GM19455 (cell line): ENCODE measurements at regions not wholly inside any gene's neighbourhood (a gene's known extent, or its start where the extent isn't known, plus 50 kb on each side); places are given as distances from the start of the nearest gene placed in this dataset.
A peak's percentile ranks its signal among the peaks of the same experiment; 100 is the strongest.

Source experiments
- ATAC-seq: cut with Tn5 transposase; IDR thresholded peaks from one replicate; pipeline ENCODE4 v1.9.1; 2021; ENCODE audit not compliant: unreplicated experiment

DNA sequence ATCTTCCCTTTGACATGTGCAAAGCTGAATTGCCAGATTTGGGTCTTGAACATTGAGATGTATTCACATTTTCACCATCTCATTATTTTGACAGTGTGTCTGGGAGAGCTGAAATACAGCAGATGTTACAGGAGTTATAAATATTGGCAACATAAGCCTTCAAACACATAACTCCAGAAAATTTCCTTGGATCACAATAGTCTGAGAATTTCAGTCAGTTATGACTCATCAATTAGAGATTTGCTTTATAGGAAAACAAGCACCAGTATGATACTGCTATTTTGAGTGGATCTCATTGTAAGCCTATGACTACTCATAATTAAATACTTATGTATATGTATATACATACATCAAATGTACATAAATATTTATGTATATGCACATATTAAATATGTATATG is 1171.8 kb downstream of the AMY1C start:
- no peak for ATAC-seq

DNA sequence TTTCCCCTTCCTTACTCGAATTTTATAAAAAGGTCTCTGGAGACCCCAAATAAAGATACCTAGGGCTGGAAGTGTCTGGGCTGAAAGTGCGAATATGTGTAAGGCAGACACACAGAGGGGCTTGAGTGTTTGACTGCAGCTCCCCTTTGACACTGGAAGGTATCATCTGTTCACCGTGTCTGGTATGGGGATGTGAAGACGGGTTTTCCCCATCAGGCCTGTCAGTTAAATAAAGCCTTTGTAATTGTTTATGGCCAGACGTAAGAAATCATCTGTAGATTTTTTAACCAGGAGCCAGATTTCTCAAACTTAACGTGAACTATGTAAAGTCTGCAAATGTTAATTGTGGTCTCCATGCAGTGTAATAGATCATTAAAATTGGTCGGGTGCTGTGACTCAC is 1173.4 kb downstream of the AMY1C start:
- no peak for ATAC-seq

DNA sequence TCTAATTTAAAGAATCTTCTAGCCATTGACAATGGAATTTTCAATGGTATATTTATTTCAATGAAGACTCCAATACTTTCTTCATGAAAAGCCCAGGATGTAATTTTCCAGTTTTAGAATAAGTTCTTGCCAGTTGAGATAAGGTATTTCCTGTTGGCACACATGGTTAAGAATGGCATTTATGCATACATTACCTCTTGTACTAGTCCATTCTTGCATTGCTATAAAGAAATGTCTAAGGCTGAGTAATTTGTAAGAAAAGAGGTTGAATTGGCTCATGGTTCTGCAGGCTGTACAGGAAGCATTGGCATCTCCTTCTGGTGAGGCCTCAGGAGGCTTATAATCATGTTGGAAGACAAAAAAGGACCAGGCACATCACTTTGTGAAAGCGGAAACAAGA is 1179.6 kb downstream of the AMY1C start:
- ATAC-seq = no peak

DNA sequence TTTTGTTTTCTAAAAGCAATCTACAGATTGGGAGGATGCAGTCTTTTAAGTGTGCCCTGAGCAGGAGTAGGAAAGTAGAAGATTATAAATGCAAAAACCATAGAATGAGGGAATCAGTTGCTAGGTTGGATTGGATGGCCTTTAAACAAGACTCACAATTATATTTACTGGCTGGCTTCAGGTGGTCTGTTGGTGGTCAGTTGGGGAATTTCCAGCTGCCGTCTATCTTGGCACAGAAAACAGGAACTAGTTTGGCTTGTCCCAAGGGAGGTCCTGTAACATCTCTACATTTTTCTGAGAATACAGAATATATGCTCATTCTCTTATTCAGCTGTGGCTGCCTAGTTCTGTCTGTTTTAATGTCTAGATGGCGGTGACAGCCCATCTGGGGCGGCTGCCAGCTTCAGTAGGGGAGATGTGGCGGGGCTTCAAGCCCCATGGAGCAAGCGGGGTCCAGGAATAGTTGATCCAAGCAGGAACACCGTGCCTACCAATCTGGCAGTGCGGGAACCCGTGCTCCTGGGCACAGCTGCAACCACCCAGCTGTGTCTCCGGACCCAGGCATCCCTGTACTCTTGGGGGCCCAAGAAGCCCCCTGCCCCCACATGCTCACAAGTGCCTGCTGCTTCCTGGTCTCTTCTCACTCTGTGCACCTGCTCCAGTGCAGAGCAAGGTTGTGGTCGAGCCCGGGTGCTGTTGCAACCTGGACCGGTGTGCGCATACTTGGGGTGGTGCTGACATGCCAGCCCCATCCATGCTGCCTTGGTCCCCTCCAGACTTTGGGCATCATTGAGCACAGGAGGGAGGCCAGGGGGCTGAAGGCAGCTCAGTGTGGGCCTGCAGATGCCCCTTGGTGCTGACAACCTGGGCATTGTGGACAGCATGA is 1182.6 kb downstream of the AMY1C start:
- no peak for ATAC-seq

DNA sequence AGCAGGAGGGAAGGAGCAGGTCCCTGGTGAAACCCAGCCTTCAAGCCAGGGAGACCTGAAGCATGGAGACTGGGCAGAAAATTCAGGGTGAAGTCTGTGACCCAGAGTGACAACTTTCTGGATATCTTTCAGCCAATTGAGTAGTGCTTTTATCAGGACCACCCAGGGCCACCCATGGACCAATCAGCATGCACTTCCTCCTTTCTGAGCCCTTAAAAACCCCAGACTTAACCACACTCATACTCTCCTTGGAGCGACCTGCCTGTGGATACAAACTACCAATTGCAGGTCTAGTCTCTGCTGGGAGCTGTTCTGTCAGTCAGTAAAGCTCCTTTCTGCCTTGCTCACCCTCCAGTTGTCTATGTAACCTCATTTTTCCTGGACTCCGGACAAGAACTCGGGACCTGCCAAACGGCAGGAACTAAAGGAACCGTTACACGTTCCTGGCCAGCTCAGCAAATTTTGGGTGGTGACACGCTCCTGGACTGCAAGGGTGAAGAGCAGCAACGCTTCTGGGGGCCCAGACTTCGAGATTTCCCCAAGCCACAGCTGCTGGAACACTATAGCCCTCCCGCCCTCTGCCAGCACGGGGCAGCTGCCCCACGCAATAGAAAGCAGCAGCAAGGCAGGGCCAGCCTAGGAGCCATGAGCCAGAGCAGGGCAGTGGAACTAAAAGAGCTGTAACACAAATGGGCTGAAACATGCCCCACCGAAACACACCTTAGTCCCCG is 1183.4 kb downstream of the AMY1C start:
- ATAC-seq = no peak

DNA sequence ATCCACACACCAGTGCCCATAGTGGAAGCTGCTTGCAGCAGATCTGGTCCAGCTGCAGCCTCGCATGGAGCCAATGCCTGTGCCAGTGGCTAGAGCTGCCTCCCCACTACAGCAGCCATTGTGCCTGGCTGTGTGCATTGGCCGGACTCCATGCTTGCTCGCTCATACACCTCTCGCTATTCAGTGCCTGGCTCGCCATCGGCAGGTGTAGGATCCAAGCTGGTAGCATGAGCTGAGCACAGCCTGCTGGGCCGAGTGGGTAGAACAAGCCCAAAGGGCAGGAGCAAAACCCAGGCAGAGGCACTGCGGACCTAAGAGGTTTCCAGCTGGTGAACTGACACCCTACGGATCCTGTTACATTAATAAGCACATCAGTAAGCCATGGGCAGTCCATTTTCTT is 1184.1 kb downstream of the AMY1C start:
- ATAC-seq = no peak

DNA sequence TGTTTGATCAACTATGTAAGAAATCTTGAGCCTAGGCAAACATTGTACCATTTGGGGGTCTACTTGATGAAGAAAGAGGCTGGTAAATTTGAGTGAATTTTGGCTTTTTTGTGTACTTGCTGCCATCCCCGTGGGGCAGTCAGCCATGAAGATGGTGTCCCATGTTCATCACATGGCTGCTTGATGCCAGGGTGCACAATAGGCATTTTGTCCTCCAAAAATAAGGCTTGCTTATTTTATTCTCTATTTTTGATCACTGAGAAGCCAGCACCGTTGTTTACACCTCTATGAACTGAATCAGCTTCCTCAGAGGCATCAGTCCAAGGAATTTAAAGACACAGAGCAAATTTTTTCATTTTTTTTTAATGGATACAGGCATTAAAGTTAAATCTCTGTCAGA is 1195.7 kb downstream of the AMY1C start:
- no peak for ATAC-seq

DNA sequence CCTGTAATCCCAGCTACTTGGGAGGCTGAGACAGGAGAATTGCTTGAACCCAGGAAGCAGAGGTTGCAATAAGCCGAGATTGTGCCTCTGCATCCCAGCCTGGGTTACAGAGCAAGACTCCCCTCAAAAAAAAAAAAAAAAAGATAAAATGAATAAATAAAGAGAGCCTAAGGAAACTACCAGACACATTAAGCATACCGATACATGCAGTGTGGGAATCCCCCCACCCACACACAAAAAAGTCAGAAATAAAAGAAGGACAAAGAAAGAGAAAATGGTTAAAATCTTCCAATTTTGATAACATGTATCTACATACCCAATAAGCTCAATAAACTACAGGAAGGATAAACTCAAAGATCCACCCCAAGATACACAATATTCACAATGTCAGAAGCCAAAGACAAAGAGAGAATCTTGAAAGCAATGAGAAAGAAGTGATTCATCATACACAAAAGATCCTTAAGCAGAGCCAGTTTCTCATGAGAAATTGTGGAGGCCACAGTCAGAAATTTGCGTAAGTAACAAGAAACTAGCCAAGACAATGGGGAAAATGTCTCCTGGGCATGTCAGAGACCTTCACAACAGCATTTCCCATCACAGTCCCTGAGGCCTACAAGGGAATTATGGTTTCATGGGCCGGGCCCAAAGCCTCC is 1197.0 kb downstream of the AMY1C start:
- no peak for ATAC-seq

DNA sequence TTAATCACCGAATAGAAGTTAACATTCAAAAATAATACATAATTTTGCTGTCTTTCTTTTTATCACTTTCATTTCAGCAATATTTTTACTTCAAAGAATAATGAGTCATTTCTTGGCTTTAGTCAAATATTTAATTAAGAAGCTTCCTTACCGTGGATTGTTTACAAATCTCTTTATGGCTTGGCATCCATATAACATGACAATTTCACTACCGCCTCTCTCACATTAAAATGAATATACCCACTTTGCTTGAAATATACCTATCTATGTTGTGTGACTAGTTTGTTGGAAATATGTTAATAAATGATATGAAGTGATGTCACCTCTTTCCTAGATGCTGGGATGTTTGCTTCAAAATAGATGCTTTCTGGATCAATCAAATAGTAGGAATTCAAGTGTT is 1203.9 kb downstream of the AMY1C start:
- no peak for ATAC-seq

DNA sequence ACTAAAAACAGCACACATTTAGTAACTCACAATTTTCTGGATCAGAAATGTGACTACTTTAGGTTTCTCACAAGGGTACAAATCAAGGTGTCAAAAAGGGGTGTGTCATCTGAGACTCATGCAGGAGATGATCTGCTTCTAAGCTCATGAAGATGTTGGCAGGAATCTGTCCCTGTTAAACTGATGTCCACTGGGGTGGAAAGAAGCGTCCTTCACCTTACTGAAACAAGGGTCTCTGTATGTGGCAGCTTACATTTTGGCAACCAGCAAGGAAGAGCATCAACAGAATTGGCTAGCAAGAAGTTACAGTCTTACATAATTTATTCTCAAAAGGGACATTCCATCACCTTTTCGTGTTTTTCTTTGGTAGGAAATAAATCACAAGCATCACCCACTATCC is 1223.8 kb downstream of the AMY1C start:
- no peak for ATAC-seq

DNA sequence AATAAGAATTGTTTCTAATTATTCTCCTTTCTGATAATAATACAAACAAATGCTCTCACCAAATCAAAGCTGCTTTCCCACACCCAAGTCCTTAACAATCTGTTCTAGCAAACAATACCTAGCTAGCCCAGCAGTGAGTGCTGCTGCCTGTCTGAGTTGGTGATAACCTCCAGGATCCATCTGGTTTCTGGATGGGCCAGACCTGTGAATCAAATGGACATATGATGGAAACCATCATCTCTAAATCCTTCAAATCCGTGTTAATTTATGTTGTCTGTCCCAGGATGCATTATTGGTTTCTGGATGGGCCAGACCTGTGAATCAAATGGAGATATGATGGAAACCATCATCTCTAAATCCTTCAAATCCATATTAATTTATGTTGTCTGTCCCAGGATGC is 1230.0 kb downstream of the AMY1C start:
- ATAC-seq = no peak

DNA sequence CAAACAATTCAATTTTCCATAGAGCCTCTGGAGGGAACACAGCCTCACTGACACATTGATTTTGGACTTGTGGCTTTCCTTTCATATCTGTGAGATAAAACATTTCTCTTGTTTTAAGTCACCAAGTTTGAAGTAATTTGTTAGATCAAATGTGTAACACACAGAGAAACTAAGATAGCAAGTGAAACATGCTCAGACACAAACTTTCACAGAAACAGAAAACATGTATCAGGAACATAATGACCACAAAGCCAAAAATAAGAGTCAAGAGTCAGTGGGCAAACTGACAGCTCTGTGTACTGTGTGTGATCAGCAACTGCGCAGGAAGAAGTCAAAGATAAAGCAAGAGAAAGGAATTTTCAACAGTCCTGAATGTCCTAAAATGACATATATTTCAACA is 1237.5 kb downstream of the AMY1C start:
- ATAC-seq = peak; percentile 99

DNA sequence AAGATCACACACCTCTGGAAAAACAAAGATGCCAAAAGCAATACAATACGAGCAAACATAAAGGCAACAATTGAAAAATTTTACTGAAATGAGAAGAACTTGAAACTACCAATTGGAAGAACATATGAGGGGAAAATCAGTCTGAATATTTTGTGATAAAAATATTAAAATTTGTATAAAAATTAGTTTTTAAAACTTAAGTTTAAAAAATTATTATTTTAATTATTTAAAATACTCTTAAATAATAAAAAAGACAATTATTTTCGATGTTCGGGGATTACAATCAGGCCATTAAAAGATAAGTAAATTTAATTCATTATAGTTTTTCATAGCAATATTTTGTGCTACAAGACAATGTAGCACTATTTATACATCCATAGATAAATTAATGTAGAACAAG is 1239.3 kb downstream of the AMY1C start:
- ATAC-seq = no peak

DNA sequence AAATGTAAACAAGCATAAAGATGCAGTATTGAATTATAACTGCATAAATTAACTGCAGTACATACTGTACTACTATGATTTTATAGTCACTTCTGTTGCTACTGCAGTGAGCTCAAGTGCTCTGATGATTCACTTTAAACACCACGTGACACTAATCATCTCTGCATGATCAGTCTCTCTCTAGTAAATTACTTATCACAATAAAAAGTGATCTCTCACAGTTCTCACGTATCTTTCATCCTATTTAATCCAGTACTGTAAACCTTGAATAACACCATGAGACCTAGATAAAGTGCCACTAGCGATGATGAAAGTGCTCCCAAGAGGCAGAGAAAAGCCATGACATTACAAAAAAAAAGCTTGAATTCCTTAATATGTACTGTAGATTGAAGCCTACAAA is 1242.0 kb downstream of the AMY1C start:
- no peak for ATAC-seq

DNA sequence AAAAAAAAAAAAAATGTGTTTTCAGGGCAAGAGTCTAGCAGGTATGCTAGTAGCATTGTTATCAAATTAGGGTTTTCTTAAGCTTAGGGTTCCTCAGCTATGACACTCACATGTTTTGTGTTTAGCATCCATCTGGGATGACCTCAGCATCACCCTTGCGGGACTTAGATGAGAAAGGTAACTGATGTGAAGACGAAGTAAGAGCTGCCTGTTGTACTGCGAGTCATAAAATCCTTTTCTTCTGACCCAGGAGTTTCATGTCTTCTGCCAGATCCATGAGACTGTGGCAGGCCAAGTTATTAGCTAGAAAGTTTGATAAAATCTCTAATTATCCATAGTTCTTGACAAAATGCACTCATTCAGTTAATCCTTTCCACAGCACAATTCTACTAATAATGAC is 1251.1 kb downstream of the AMY1C start:
- ATAC-seq = no peak

DNA sequence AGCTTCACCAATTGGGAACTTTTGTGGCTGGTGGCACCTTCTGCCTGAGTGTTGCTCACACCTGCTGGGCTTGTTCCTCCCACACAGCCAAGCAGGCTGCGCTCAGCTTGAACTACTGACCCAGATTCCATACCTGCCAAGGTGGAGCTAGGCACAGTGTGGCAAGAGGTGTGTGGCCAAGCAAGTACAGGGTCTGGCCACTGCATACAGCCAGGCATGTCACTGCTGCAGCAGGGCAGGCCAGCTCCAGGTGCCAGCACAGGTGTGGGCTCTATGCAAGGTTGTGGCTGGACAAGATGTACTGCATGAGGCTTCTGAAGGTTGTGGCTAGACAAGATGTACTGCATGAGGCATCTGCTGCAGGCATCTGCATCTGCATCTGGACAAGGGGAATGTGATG is 1254.8 kb downstream of the AMY1C start:
- no peak for ATAC-seq

DNA sequence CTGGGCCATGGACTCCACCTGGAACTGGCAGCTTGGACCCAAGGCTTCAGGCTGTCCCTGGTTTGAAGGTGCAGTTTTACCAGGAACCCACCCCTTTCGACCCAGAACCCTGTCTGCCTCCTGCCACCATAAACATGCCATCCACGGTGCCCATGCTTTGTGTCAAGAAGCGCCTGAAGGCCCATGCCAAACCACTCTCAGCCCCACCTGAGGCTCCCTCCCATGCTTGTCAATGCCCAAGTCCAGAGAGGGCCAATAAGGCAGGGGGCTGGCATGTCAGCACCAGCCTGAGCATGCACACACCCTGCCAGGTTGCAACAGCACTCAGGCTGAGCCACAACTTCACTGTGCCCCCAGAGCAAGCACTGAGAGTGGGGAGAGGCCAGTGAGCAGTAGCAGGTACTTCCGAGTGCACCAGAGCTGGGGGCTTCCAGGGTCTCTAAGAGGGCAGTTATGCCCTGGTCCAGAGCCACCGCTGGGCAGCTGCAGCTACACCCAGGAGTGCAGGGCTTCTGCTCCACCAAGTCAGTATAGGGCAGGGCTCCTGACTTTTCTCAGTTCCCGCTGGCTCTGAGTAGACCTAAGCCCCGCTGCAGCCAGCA is 1256.0 kb downstream of the AMY1C start:
- ATAC-seq = no peak

DNA sequence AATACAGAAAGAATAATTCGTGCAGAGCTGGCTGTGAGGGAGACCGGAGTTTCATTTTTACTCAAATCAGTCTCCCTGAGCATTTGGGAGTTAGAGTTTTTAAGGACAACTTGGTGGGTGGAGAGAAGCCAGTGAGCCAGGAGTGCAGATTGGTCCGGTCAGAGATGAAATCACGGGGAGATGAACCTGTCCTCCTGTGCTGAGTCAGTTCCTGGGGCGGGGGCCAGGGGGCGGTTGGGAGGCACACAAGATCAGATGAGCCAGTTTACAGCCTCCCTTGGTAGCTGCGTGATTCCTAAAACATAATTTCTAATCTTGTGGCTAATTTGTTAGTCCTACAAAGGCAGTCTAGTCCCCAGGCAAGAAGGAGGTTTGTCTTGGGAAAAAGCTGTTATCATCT is 1267.9 kb downstream of the AMY1C start:
- no peak for ATAC-seq

DNA sequence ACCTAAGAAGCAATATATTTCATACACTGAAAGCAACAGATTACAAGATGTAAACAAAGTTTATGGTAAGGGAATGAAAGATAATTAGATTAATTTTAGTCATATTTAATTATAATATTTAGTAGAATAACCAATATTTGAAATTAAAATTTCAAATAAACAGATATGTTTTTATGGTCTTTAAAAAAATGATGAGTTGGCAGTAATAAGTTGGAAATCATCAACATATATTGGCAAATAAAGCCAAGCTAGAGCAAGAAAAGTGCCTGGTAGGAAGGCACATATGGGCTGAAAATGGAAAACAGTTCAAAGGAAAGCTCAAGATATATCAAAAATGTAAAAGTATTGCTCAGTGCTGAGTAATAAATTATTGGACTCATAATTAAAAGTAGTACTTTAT is 1274.0 kb downstream of the AMY1C start:
- no peak for ATAC-seq

DNA sequence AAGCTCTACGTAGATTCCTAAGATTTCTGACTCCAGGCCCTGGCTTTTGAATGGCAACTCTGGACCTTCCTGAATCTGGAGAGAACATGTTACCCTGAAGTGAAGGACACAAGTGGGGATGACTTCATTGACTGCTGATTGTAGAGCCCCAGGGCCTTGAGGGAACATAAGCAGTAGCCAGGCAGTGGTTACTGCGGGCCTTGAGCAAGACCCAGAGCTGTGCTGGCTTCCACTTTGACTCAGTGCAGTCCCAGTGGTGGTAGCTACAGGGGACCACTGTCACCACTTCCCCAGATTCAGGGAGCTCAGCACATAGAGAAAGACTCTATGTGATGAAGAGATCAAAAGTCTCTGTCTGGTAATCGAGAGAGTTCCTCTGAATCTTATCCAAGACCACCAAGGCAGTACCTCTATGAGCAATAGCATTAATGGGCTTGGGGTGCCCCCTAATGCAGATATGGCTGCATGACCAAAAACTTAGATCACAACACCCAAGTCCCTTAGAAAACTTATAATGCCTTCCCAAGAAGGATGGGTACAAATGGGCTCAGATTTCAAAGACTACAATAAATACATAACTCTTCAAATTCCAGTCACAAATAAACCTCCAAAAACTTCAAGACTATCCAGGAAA is 1278.3 kb downstream of the AMY1C start:
- no peak for ATAC-seq

DNA sequence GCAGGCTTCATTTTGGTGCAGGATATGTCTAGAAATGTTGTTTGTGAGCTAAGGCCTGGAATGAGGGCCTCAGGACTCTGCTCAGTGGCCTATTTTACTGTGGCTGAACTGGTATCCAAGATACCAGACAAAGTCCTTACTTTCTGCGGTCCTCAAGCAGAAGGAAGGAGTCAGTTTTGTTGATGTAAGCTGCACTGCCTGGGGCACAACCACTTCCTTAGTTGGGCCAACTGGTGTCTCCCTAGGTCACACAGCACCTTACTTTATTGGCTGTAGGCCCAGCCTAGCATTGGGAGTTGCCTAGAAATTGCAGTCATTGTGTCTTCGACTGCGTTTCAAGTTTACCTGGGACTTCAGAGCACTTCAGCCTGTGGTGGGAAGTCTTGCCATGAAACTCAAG is 1322.7 kb downstream of the AMY1C start:
- no peak for ATAC-seq
